Stimulated activated CD4-positive, alpha-beta T cell treated with anti-CD3 and anti-CD28 coated beads, Interleukin-12 subunit alpha, Interleukin-12 subunit beta, amount 100 ng/mL, for 4 hours (primary cell): ENCODE measurements at regions not wholly inside any gene's neighbourhood (a gene's known extent, or its start where the extent isn't known, plus 50 kb on each side); places are given as distances from the start of the nearest gene placed in this dataset.
"Not testable (repeated sequence)": the region's sequence is repeated elsewhere in the genome, so short reads cannot be mapped to it uniquely, and the experiment has no call there.

Experiments used
- DNase-seq: peaks from one replicate; pipeline ENCODE4 v3.0.0-alpha.2; 2020

- no peak for DNase-seq
Observed at GRCh38 chr7:65809259-65809981, 63.5 kb upstream of the VKORC1L1 start.

- DNase-seq, result no peak
Observed at GRCh38 chr7:65809982-65810288, 62.9 kb upstream of the VKORC1L1 start.

DNA sequence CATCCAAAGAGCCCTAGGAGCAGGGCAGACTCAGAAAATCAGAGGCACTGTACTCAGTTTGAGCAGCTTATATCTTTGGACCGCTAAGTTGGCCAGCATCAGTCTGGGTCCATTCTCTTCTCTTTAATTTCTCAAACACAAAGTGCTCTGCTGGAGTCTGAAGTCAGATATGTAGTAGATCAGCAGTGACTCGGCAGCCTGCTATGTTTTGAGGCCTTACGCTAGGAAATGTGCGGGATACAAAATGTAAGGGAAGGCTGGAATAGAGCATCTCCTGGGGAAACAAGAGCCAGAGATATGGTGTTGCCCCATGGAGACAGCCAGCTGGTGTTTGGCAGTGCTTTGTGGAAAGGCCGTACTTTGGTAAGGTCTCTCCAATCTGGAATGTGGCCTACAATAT is 60.6 kb upstream of the VKORC1L1 start:
- DNase-seq, result no peak

DNA sequence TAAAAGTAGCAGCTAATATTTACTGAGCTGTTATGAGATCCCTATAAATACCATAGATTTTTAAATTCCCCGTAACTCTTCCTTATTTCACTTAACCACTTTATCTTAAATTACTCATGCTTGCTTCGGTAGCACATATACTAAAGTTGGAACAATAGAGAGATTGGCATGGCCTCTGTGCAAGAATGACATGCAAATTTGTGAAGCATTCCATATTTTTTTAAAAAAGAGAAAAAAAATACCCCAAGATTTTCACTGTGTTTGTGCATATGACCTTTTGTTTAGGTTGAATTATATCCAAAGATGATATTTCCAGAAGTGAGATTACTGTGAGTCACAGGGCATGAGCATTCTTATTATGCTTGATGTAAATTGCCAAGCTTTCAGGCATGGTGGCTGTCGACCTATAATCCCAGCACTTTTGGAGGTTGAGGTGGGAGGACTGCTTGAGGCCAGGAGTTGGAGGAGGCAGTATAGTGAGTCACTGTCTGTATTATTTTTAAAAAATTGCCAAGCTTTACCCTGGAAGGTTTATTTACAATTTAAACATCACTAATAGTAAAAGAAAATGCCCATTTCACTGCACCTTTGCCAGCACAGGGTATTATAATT is 58.2 kb upstream of the VKORC1L1 start:
- DNase-seq, result not testable (repeated sequence)

DNA sequence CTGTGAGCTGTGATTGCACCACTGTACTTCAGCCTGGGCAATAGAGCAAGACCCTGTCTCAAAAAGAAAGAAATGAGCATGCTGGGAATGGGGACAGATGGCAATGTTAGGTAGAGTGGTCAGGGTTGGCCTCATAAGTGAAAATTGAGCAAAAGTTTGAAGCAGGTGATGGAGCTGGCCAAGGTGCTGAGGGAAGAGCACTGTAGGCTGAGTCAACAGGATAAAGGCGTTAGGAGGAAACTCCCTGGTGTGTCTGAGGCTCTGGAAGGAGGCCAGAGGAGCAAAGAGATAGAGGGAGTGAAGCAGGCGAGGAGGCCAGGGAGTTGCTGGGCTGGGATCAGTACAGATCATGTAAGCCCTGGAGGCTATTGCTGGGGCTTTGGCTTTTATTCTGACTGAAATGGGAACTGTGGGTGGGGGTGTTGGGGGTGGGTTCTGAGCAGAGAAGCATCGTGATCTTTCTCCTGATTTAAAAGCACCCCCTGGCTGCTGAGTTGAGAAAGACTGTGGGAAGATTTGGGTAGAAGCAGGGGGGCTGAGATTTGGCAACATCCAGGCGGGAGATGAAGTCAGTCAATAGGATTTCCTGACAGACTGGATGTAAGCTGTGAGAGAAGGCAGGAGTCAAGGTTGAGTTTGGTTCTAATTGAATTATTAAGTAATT is 52.5 kb upstream of the VKORC1L1 start:
- DNase-seq, result no peak
